Heart left ventricle (tissue), 16 donors: ENCODE measurements at regions not wholly inside any gene's neighbourhood (a gene's known extent, or its start where the extent isn't known, plus 50 kb on each side); places are given as distances from the start of the nearest gene placed in this dataset.
"Not testable (repeated sequence)": the region's sequence is repeated elsewhere in the genome, so short reads cannot be mapped to it uniquely, and the experiment has no call there.

Experiments
- ATAC-seq, 4 donors: fragments of 200-7000 bp; cut with Tn5 transposase; one replicate each; pipeline ENCODE4 v1.9.1; 2020 to 2022; ENCODE audit warnings: moderate library complexity in 4 of 4, mild to moderate bottlenecking in 3 of 4, moderate number of reproducible peaks in 1 of 4
- DNase-seq, 5 donors: peaks; one replicate each; pipeline ENCODE4 v3.0.0-alpha.2; 2020
- H3K27ac ChIP-seq, 12 donors: fragments of 200-600 bp; sonication (generic) in 4 of 12; one replicate each; pipeline versions ENCODE4 v1.5.0 to v1.8.0; 2016 to 2022; ENCODE audit warnings: mild to moderate bottlenecking in 2 of 12
- H3K27me3 ChIP-seq, 9 donors: fragments of 200-600 bp; sonication (generic) in 2 of 9; one replicate each; pipeline versions ENCODE4 v1.5.1 to v1.8.0; 2016 to 2022; ENCODE audit warnings: mild to moderate bottlenecking in 3 of 9
- H3K36me3 ChIP-seq, 9 donors: fragments of 200-600 bp; sonication (generic) in 2 of 9; one replicate each; pipeline versions ENCODE4 v1.5.0 to v1.8.0; 2018 to 2022; ENCODE audit warnings: mild to moderate bottlenecking in 2 of 9
- H3K4me1 ChIP-seq, 12 donors: fragments of 200-600 bp; sonication (generic) in 4 of 12; one replicate each; pipeline versions ENCODE4 v1.5.0 to v1.8.0; 2016 to 2022; ENCODE audit warnings: mild to moderate bottlenecking in 3 of 12
- H3K4me3 ChIP-seq, 12 donors: fragments of 200-600 bp; sonication (generic) in 4 of 12; one replicate each; pipeline versions ENCODE4 v1.5.0 to v1.8.0; 2017 to 2022; ENCODE audit warnings: mild to moderate bottlenecking in 9 of 12, moderate library complexity in 4 of 12
- H3K9me3 ChIP-seq, 12 donors: fragments of 200-600 bp; sonication (generic) in 4 of 12; one replicate each; pipeline versions ENCODE4 v1.5.0 to v1.8.0; 2016 to 2022; ENCODE audit warnings: mild to moderate bottlenecking in 1 of 12
- CTCF ChIP-seq, 12 donors: fragments of 200-600 bp; sonication (generic) in 4 of 12; IDR thresholded peaks; one replicate each; pipeline versions ENCODE4 v1.5.0 to v1.8.0; 2018 to 2022; ENCODE audit warnings: antibody characterized with exemption in 12 of 12, mild to moderate bottlenecking in 5 of 12
- POLR2A ChIP-seq, 2 donors: fragments of 450-650 bp; IDR thresholded peaks; one replicate each; pipeline ENCODE4 v1.6.1; 2017; ENCODE audit warnings: antibody characterized with exemption in 2 of 2, mild to moderate bottlenecking in 2 of 2, moderate library complexity in 2 of 2
- WGBS, 4 donors: extraction: QIAGEN DNeasy Blood & Tissue Kit in 2 of 4; methylation state at CpG; one replicate each; pipeline versions ENCODE4 v1.1.5 to v1.1.7; 2013 to 2018; 5-methylcytosine and 5-hydroxymethylcytosine counted together
- intact Hi-C, 10 donors: fragments of 100-400 bp; cut with DNase I; formaldehyde crosslinking; loops; one replicate each; pipeline versions ENCODE4 v1.11.1 to v1.14.2; 2022
- donor health status: ischemic (EF 13 %, LVEDD 7.1; RV severe dilation, severe dysfunction).
- donor health status: healthy with polysubstance abuse.
- donor health status: DM: no; HTN: yes; CAD: no.
- donor health status: DM: no; HTN: no; CAD: no.
- donor health status: ischemic (EF 25% LVEDD 6.9; RV normal size, moderate dysfunction).
- donor health status: ischemic (EF 25% LVEDD 5.7; RV mildly dilated, moderate dysfunction).
- donor health status: healthy.
- donor health status: DM: yes; HTN: yes; CAD: no.
- donor health status: ischemic (EF 35%, LVEDD 5.7; RV mildly dilated, moderate dysfunction).
- donor health status: nonischemic (EF 11% LVEDD 7.7; RV severe dilation, severe dysfunction).
- donor health status: DM: yes; HTN: yes; CAD: no.
- donor health status: PGD.
- donor health status: ischemic (EF 29% LVEDD 5.4; RV normal size, mild dysfunction).
- donor health status: nonischemic (EF 23%, LVEDD 6.1; RV moderate dilation, normal function).

GRCh38 chr1:79150576-79150975 lies 144.0 kb upstream of the ADGRL4 start:
- H3K27ac ChIP-seq, result no peak overlapping the region
- H3K36me3 ChIP-seq, result no peaks in the 10 kb centered on the region
- H3K27me3 ChIP-seq, result no peaks in the 10 kb centered on the region
- no peak for DNase-seq
- no peak overlapping the region for H3K4me3 ChIP-seq
- TF ChIP-seq CTCF (IDR thresholded peaks at IDR 0.05) (no peak), POLR2A (IDR thresholded peaks at IDR 0.05) (no peak)
- H3K4me1 ChIP-seq, result no peaks in the 10 kb centered on the region
- no peak for ATAC-seq
- 55 to 81% (median 69%) methylated on average over 1 of the region's 1 CpG for WGBS, 4 donors
- intact Hi-C loops, result no loop called here
- no peaks in the 10 kb centered on the region for H3K9me3 ChIP-seq

GRCh38 chr1:79138227-79138626 lies 131.7 kb upstream of the ADGRL4 start:
- intact Hi-C loops, H3K9me3 ChIP-seq, H3K36me3 ChIP-seq, ATAC-seq, H3K27ac ChIP-seq, H3K4me1 ChIP-seq, DNase-seq, H3K27me3 ChIP-seq, H3K4me3 ChIP-seq: not testable (repeated sequence)
- 73 to 85% (median 77%) methylated on average over 4 of the region's 4 CpGs for WGBS, 4 donors

GRCh38 chr1:79133774-79134364 lies 127.3 kb upstream of the ADGRL4 start:
- no peak for TF ChIP-seq CTCF (IDR thresholded peaks at IDR 0.05)
- no peak for TF ChIP-seq POLR2A (IDR thresholded peaks at IDR 0.05)

GRCh38 chr1:79131626-79132025 lies 125.1 kb upstream of the ADGRL4 start:
- no peak for ATAC-seq
- no peak for TF ChIP-seq POLR2A (IDR thresholded peaks at IDR 0.05)
- TF ChIP-seq CTCF (IDR thresholded peaks at IDR 0.05), result no peak
- 53 to 81% (median 59%) methylated on average over 3 of the region's 3 CpGs for WGBS, 4 donors
- Histone ChIP-seq H3K4me1 (no peaks in the 10 kb centered on the region), H3K4me3 (no peak overlapping the region), H3K9me3 (no peaks in the 10 kb centered on the region), H3K27me3 (no peaks in the 10 kb centered on the region), H3K27ac (no peak overlapping the region), H3K36me3 (no peaks in the 10 kb centered on the region)
- no peak for DNase-seq
- intact Hi-C loops, result no loop called here

More at GRCh38 chr1:79133774-79134364, 127.3 kb upstream of the ADGRL4 start:
- DNase-seq, result no peak
- no peaks in the 10 kb centered on the region for H3K36me3 ChIP-seq
- ATAC-seq, result no peak
- WGBS, 4 donors, result 87 to 91% (median 90%) methylated on average over 8 of the region's 8 CpGs
- no peak overlapping the region for H3K4me3 ChIP-seq
- intact Hi-C loops, result no loop called here
- H3K4me1 ChIP-seq, result no peaks in the 10 kb centered on the region
- H3K27me3 ChIP-seq, result no peaks in the 10 kb centered on the region
- H3K9me3 ChIP-seq, result peaks cover 0 to 6% (median 0%) of the 10 kb centered on the region in 12 donors
- H3K27ac ChIP-seq, result no peak overlapping the region

- no peak for TF ChIP-seq CTCF (IDR thresholded peaks at IDR 0.05)
- no peak for TF ChIP-seq POLR2A (IDR thresholded peaks at IDR 0.05)
- Histone ChIP-seq H3K4me1 (no peaks in the 10 kb centered on the region), H3K4me3 (no peak overlapping the region), H3K27me3 (no peaks in the 10 kb centered on the region), H3K9me3 (no peaks in the 10 kb centered on the region), H3K36me3 (no peaks in the 10 kb centered on the region), H3K27ac (no peak overlapping the region)
- no peak for DNase-seq
- WGBS, 4 donors, result 62 to 80% (median 64%) methylated on average over 3 of the region's 3 CpGs
- ATAC-seq, result no peak
- intact Hi-C loops, result no loop called here
These were observed 123.4 kb upstream of the ADGRL4 start for GRCh38 chr1:79129914-79130313.
